Gastroesophageal sphincter (tissue), 4 donors: ENCODE measurements at regions not wholly inside any gene's neighbourhood (a gene's known extent, or its start where the extent isn't known, plus 50 kb on each side); places are given as distances from the start of the nearest gene placed in this dataset.

Source experiments
- ATAC-seq: fragments of 150-250 bp; one replicate; pipeline ENCODE4 v1.9.1; 2016; ENCODE audit warnings: mild to moderate bottlenecking, moderate library complexity
- H3K27ac ChIP-seq, 4 donors: fragments of 200-600 bp; sonication (generic) in 3 of 4; 1 replicate in 3 of 4; 2 replicates in 1 of 4; pipeline ENCODE4 v1.5.1; 2016 to 2019
- H3K27me3 ChIP-seq: fragments of 200-600 bp; sonication (generic); one replicate; pipeline ENCODE4 v1.5.1; 2019
- H3K36me3 ChIP-seq, 2 donors: fragments of 200-600 bp; sonication (generic); one replicate each; pipeline ENCODE4 v1.5.1; 2019; ENCODE audit warnings: control low read depth in 1 of 2
- H3K4me1 ChIP-seq, 3 donors: fragments of 200-600 bp; sonication (generic); 1 replicate in 2 of 3; 2 replicates in 1 of 3; pipeline ENCODE4 v1.5.1; 2016 to 2019; ENCODE audit warnings: control low read depth in 2 of 3
- H3K4me3 ChIP-seq, 2 donors: fragments of 200-600 bp; sonication (generic); one replicate each; pipeline ENCODE4 v1.5.1; 2019; ENCODE audit warnings: mild to moderate bottlenecking in 1 of 2, moderate library complexity in 1 of 2
- H3K9me3 ChIP-seq, 3 donors: fragments of 200-600 bp; sonication (generic); one replicate each; pipeline ENCODE4 v1.5.1; 2017 to 2019; ENCODE audit warnings: control low read depth in 2 of 3
- CTCF ChIP-seq, 4 experiments: fragments of 200-600 bp in 2 of 4; fragments of 450-650 bp in 2 of 4; sonication (generic) in 1 of 4; IDR thresholded peaks; one replicate each; pipeline ENCODE4 v1.5.1; 2017 to 2019; ENCODE audit warnings: antibody characterized with exemption in 4 of 4, mild to moderate bottlenecking in 2 of 4, moderate library complexity in 2 of 4
- EP300 ChIP-seq: sonication (generic); formaldehyde crosslinking; IDR thresholded peaks from one replicate; pipeline ENCODE4 v1.6.1; 2017; ENCODE audit warnings: antibody characterized with exemption, mild to moderate bottlenecking
- POLR2A ChIP-seq, 2 donors: fragments of 450-650 bp; IDR thresholded peaks; one replicate each; pipeline ENCODE4 v1.6.1; 2017; ENCODE audit warnings: antibody characterized with exemption in 2 of 2, mild to moderate bottlenecking in 2 of 2, moderate library complexity in 1 of 2
- POLR2AphosphoS5 ChIP-seq: sonication (generic); formaldehyde crosslinking; IDR thresholded peaks from one replicate; pipeline ENCODE4 v1.6.1; 2017; ENCODE audit warnings: antibody characterized with exemption
- WGBS, 2 donors: methylation state at CpG; one replicate each; pipeline ENCODE4 v1.1.5; 2018; ENCODE audit warnings: low coverage in 1 of 2; 5-methylcytosine and 5-hydroxymethylcytosine counted together

- H3K4me1 ChIP-seq, result peaks cover 8 to 39% (median 10%) of the 10 kb centered on the region in 3 donors
- WGBS, 2 donors, result 18 to 70% methylated on average over 2 to 6 of the region's 6 CpGs
- no peaks in the 10 kb centered on the region for H3K36me3 ChIP-seq
- no peaks in the 10 kb centered on the region for H3K9me3 ChIP-seq
- ATAC-seq, result no peak
- no peak overlapping the region for H3K4me3 ChIP-seq
- H3K27ac ChIP-seq, result peak overlapping the region in 3 of 4 donors; percentile 53 to 60 (median 59)
- no peaks in the 10 kb centered on the region for H3K27me3 ChIP-seq
- no peak for TF ChIP-seq CTCF (IDR thresholded peaks at IDR 0.05)
- no peak for TF ChIP-seq EP300
Measured at GRCh38 chr4:128524311-128524710, 236.7 kb upstream of the PGRMC2 start.

GRCh38 chr4:128521648-128522111 is 234.1 kb upstream of the PGRMC2 start:
- Histone ChIP-seq H3K36me3 (no peaks in the 10 kb centered on the region), H3K4me3 (no peak overlapping the region), H3K9me3 (no peaks in the 10 kb centered on the region), H3K4me1 (peaks cover 6 to 48% (median 10%) of the 10 kb centered on the region in 3 donors), H3K27me3 (no peaks in the 10 kb centered on the region), H3K27ac (no peak overlapping the region)
- WGBS, 2 donors, result 40 to 55% methylated on average over 4 of the region's 4 CpGs
- ATAC-seq, result no peak
- no peak for TF ChIP-seq POLR2A (IDR thresholded peaks at IDR 0.05)
- no peak for TF ChIP-seq POLR2AphosphoS5
- no peak for TF ChIP-seq EP300
- no peak for TF ChIP-seq CTCF (IDR thresholded peaks at IDR 0.05)

GRCh38 chr4:128521156-128521555 is 233.5 kb upstream of the PGRMC2 start:
- Histone ChIP-seq H3K27ac (no peak overlapping the region), H3K27me3 (no peaks in the 10 kb centered on the region)
- WGBS, 2 donors, result 66 to 80% methylated on average over 2 of the region's 2 CpGs

GRCh38 chr4:128519163-128519830 is 231.7 kb upstream of the PGRMC2 start:
- peaks cover 4 to 39% (median 8%) of the 10 kb centered on the region in 3 donors for H3K4me1 ChIP-seq
- no peak overlapping the region for H3K4me3 ChIP-seq
- peak overlapping the region in 1 of 4 donors; percentile 36 for H3K27ac ChIP-seq
- no peaks in the 10 kb centered on the region for H3K9me3 ChIP-seq
- ATAC-seq, result no peak
- WGBS, 2 donors, result 53% methylated on average over 4 of the region's 7 CpGs; no CpG with 5 or more reads in 1 of the 2 donors
- no peaks in the 10 kb centered on the region for H3K27me3 ChIP-seq
- no peaks in the 10 kb centered on the region for H3K36me3 ChIP-seq
- TF ChIP-seq POLR2A (IDR thresholded peaks at IDR 0.05) (no peak), POLR2AphosphoS5 (no peak), EP300 (no peak), CTCF (IDR thresholded peaks at IDR 0.05) (no peak)

More at GRCh38 chr4:128521156-128521555, 233.5 kb upstream of the PGRMC2 start:
- ATAC-seq, result no peak
- TF ChIP-seq CTCF (IDR thresholded peaks at IDR 0.05) (no peak), POLR2A (IDR thresholded peaks at IDR 0.05) (no peak), POLR2AphosphoS5 (no peak), EP300 (no peak)
- Histone ChIP-seq H3K4me3 (no peak overlapping the region), H3K9me3 (no peaks in the 10 kb centered on the region), H3K4me1 (peaks cover 6 to 53% (median 10%) of the 10 kb centered on the region in 3 donors), H3K36me3 (no peaks in the 10 kb centered on the region)
